A673 (cell line): ENCODE measurements at regions not wholly inside any gene's neighbourhood (a gene's known extent, or its start where the extent isn't known, plus 50 kb on each side); places are given as distances from the start of the nearest gene placed in this dataset.

ENCODE experiments used
- BruUV-seq: library from RNA; stranded (reverse); fragments of 400-500 nt; replicated peaks from 2 replicates; lab custom pipeline; 2021; lab: Mats Ljungman, UMichigan
- CTCF ChIA-PET: fragments of 300-600 bp; sonication (Branson Sonifier 250); formaldehyde crosslinking; loops from one replicate; lab custom pipeline; 2022; ENCODE audit warnings: antibody characterized with exemption; lab: Charles Lee
- POLR2A ChIA-PET: fragments of 300-600 bp; sonication (Branson Sonifier 250); formaldehyde crosslinking; loops from one replicate; lab custom pipeline; 2022; ENCODE audit warnings: antibody characterized with exemption; ENCODE audit not compliant: low non-redundant PET; lab: Charles Lee
- DNase-seq: peaks from one replicate; pipeline ENCODE4 v3.0.0-alpha.2; 2015; ENCODE audit warnings: low spot score
- H3K27ac ChIP-seq: fragments of 200-600 bp; sonication (generic); 2 replicates; pipeline ENCODE4 v1.5.1; 2016; ENCODE audit warnings: mixed run types, low read depth, mild to moderate bottlenecking, mixed read lengths, antibody characterized with exemption, low read length; ENCODE audit not compliant: poor library complexity, severe bottlenecking
- H3K27me3 ChIP-seq: fragments of 200-600 bp; sonication (generic); replicated peaks from 2 replicates; pipeline ENCODE4 v1.6.1; 2017; ENCODE audit warnings: mixed run types, low read depth, mild to moderate bottlenecking, mixed read lengths, antibody characterized with exemption, low read length; ENCODE audit not compliant: insufficient read depth, poor library complexity
- H3K36me3 ChIP-seq: fragments of 200-600 bp; sonication (generic); 2 replicates; pipeline ENCODE4 v1.6.1; 2016; ENCODE audit warnings: mixed run types, mild to moderate bottlenecking, mixed read lengths, antibody characterized with exemption, low read length; ENCODE audit not compliant: insufficient read depth, poor library complexity, severe bottlenecking
- H3K4me1 ChIP-seq: fragments of 200-600 bp; sonication (generic); 2 replicates; pipeline ENCODE4 v1.6.1; 2017; ENCODE audit warnings: mixed run types, mild to moderate bottlenecking, mixed read lengths, antibody characterized with exemption, low read length; ENCODE audit not compliant: insufficient read depth, poor library complexity, severe bottlenecking
- H3K4me3 ChIP-seq: fragments of 200-600 bp; sonication (generic); 2 replicates; pipeline ENCODE4 v1.5.1; 2016; ENCODE audit warnings: low read depth, mixed run types, mild to moderate bottlenecking, mixed read lengths, low read length; ENCODE audit not compliant: poor library complexity, severe bottlenecking
- H3K9me3 ChIP-seq: fragments of 200-600 bp; sonication (generic); 2 replicates; pipeline ENCODE4 v1.6.1; 2016; ENCODE audit warnings: mixed run types, low read depth, mild to moderate bottlenecking, mixed read lengths, antibody characterized with exemption, low read length; ENCODE audit not compliant: poor library complexity, severe bottlenecking
- EZH2 ChIP-seq: fragments of 200-600 bp; sonication (generic); IDR thresholded peaks from 2 replicates; pipeline ENCODE4 v1.6.1; 2017; ENCODE audit warnings: borderline replicate concordance, low read depth, mild to moderate bottlenecking, mixed read lengths, antibody characterized with exemption, low read length; ENCODE audit not compliant: poor library complexity, severe bottlenecking
- intact Hi-C: fragments of 100-400 bp; cut with micrococcal nuclease; formaldehyde crosslinking; loops from one replicate; pipeline ENCODE4 v1.10.0; 2022; ENCODE audit not compliant: unreplicated experiment
- TF ChIP-seq, protein P1 (sequence below): fragments of 300-800, 200-600 bp; sonication (generic); conservative IDR thresholded peaks from 2 replicates; pipeline ENCODE4 v1.5.1; 2017; ENCODE audit warnings: low read depth, mild to moderate bottlenecking, antibody characterized with exemption, low read length, moderate library complexity, mixed read lengths

DNA sequence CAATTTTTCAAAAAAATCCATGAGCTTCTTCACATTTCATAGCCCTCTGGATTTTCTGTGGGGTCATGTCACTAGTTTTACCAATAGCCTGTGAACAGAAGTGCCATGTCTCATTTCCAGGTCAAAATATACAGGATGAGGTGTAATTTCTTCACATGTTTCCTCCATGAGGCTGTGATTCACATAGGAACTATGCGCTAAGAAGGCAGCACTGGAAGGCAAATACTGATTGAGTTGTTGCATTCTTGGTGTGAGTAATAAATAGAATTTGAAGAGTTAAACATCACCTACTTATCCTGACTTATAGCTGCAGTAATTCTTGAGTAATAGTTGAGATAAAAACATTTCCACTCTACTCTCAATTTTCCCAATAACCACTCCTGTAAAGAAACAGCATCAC, 442.3 kb downstream of the HAO1 start:
- peaks cover 13% of the 10 kb centered on the region for H3K9me3 ChIP-seq
- intact Hi-C loops: no loop called here
- H3K36me3 ChIP-seq: no peaks in the 10 kb centered on the region
- no peak overlapping the region for H3K27ac ChIP-seq
- no peak for DNase-seq
- no peaks in the 10 kb centered on the region for H3K4me1 ChIP-seq
- ChIA-PET CTCF (no interaction called here), POLR2A (no interaction called here)
- BruUV-seq: no TSS peak
- H3K4me3 ChIP-seq: no peak overlapping the region
- TF ChIP-seq, protein P1, sequence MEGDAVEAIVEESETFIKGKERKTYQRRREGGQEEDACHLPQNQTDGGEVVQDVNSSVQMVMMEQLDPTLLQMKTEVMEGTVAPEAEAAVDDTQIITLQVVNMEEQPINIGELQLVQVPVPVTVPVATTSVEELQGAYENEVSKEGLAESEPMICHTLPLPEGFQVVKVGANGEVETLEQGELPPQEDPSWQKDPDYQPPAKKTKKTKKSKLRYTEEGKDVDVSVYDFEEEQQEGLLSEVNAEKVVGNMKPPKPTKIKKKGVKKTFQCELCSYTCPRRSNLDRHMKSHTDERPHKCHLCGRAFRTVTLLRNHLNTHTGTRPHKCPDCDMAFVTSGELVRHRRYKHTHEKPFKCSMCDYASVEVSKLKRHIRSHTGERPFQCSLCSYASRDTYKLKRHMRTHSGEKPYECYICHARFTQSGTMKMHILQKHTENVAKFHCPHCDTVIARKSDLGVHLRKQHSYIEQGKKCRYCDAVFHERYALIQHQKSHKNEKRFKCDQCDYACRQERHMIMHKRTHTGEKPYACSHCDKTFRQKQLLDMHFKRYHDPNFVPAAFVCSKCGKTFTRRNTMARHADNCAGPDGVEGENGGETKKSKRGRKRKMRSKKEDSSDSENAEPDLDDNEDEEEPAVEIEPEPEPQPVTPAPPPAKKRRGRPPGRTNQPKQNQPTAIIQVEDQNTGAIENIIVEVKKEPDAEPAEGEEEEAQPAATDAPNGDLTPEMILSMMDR: no peak
- TF ChIP-seq EZH2: no peak
- no peaks in the 10 kb centered on the region for H3K27me3 ChIP-seq

DNA sequence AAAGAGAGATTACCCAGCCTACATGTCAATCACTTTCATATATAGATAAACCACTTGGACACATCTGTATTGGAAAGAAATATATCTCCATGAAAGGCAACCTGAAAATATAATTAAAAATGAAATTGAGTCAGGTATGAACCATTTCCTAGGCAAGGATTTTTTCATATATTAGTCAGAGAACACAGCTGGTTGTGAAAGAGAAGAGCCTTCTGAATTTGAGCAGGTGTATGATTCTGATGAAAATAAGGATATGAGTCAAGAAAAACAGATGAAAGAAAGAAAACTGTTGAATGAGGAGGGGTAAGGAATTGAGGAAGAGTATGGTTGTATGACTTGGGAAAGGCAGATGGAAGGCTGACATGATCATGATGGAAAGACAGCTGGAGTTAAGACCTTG, 441.1 kb downstream of the HAO1 start:
- BruUV-seq: no TSS peak
- DNase-seq: no peak
- POLR2A ChIA-PET: no interaction called here
- Histone ChIP-seq H3K4me1 (no peaks in the 10 kb centered on the region), H3K27me3 (no peaks in the 10 kb centered on the region), H3K4me3 (no peak overlapping the region), H3K9me3 (peaks cover 10% of the 10 kb centered on the region), H3K27ac (no peak overlapping the region), H3K36me3 (no peaks in the 10 kb centered on the region)
- TF ChIP-seq, protein P1: no peak
- no peak for TF ChIP-seq EZH2
- CTCF ChIA-PET: no interaction called here
- intact Hi-C loops: no loop called here

DNA sequence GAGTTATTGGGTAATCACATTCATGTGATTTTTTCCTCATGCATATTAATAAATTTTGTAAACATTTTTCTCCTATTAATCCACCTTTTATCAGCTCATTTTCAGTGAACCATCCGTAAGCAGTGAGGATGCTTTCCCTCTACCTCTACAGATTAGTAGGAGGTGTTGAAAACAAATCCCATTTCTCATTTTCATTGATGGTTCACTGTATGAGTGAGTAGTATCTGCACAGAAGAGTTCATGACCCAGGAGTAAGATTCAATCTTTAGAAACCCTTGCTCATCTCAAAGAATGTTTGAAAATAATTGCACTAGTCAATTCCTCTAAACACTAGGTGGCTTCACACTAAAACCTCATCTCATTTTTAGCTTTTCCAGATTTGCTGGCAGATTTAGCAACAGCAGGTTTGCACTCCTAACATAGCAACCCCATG, 440.0 kb downstream of the HAO1 start:
- Histone ChIP-seq H3K27me3 (no peaks in the 10 kb centered on the region), H3K4me1 (no peaks in the 10 kb centered on the region), H3K36me3 (no peaks in the 10 kb centered on the region), H3K4me3 (no peak overlapping the region), H3K27ac (no peak overlapping the region), H3K9me3 (no peaks in the 10 kb centered on the region)
- no peak for DNase-seq
- POLR2A ChIA-PET: no interaction called here
- intact Hi-C loops: no loop called here
- no peak for TF ChIP-seq EZH2
- TF ChIP-seq, protein P1: no peak
- CTCF ChIA-PET: no interaction called here
- BruUV-seq: no TSS peak
